BLaER1 (cell line): ENCODE measurements at regions not wholly inside any gene's neighbourhood (a gene's known extent, or its start where the extent isn't known, plus 50 kb on each side); places are given as distances from the start of the nearest gene placed in this dataset.

ENCODE experiments used
- H3K27ac ChIP-seq: shearing (Covaris generic); formaldehyde crosslinking; 2 replicates; pipeline ENCODE4 v1.8.1; 2022
- H3K27me3 ChIP-seq: shearing (Covaris generic); formaldehyde crosslinking; 2 replicates; pipeline ENCODE4 v1.8.1; 2022
- H3K36me3 ChIP-seq: shearing (Covaris generic); formaldehyde crosslinking; 2 replicates; pipeline ENCODE4 v1.8.1; 2022
- H3K4me1 ChIP-seq: shearing (Covaris generic); formaldehyde crosslinking; 2 replicates; pipeline ENCODE4 v1.8.1; 2022
- H3K4me2 ChIP-seq: shearing (Covaris generic); formaldehyde crosslinking; 2 replicates; pipeline ENCODE4 v1.8.1; 2022
- H3K4me3 ChIP-seq: shearing (Covaris generic); formaldehyde crosslinking; 2 replicates; pipeline ENCODE4 v1.8.1; 2022
- H3K9ac ChIP-seq: shearing (Covaris generic); formaldehyde crosslinking; 2 replicates; pipeline ENCODE4 v1.8.1; 2022
- H3K9me3 ChIP-seq: shearing (Covaris generic); formaldehyde crosslinking; 2 replicates; pipeline ENCODE4 v1.8.1; 2022
- H4K20me1 ChIP-seq: shearing (Covaris generic); formaldehyde crosslinking; 2 replicates; pipeline ENCODE4 v1.8.1; 2022
- Cebpa-rat ChIP-seq: shearing (Covaris generic); IDR thresholded peaks from 2 replicates; pipeline ENCODE4 v1.8.1; 2022

GRCh38 chr3:159448902-159449301 is 539.7 kb upstream of the IL12A start:
- H3K4me1 ChIP-seq = no peaks in the 10 kb centered on the region
- no peak overlapping the region for H3K27ac ChIP-seq
- no peak for TF ChIP-seq Cebpa-rat
- H3K27me3 ChIP-seq = no peaks in the 10 kb centered on the region
- no peaks in the 10 kb centered on the region for H3K9me3 ChIP-seq
- H3K4me3 ChIP-seq = no peak overlapping the region
- H3K9ac ChIP-seq = no peak overlapping the region
- no peaks in the 10 kb centered on the region for H4K20me1 ChIP-seq
- no peak overlapping the region for H3K4me2 ChIP-seq
- no peaks in the 10 kb centered on the region for H3K36me3 ChIP-seq

GRCh38 chr3:159451067-159451466 is 537.6 kb upstream of the IL12A start:
- no peak overlapping the region for H3K27ac ChIP-seq
- TF ChIP-seq Cebpa-rat = no peak
- no peaks in the 10 kb centered on the region for H3K9me3 ChIP-seq
- H3K27me3 ChIP-seq = no peaks in the 10 kb centered on the region
- no peaks in the 10 kb centered on the region for H3K4me1 ChIP-seq
- H3K36me3 ChIP-seq = no peaks in the 10 kb centered on the region
- H3K9ac ChIP-seq = no peak overlapping the region
- no peak overlapping the region for H3K4me2 ChIP-seq
- H4K20me1 ChIP-seq = no peaks in the 10 kb centered on the region
- H3K4me3 ChIP-seq = no peak overlapping the region

- Histone ChIP-seq H3K27me3 (no peaks in the 10 kb centered on the region), H4K20me1 (no peaks in the 10 kb centered on the region), H3K4me3 (no peak overlapping the region), H3K36me3 (no peaks in the 10 kb centered on the region), H3K9me3 (no peaks in the 10 kb centered on the region), H3K4me2 (no peak overlapping the region), H3K9ac (no peak overlapping the region), H3K4me1 (no peaks in the 10 kb centered on the region), H3K27ac (no peak overlapping the region)
- TF ChIP-seq Cebpa-rat = no peak
Observed at GRCh38 chr3:159451482-159451881, 537.2 kb upstream of the IL12A start.

- Histone ChIP-seq H3K36me3 (no peaks in the 10 kb centered on the region), H3K4me1 (no peaks in the 10 kb centered on the region), H3K27me3 (no peaks in the 10 kb centered on the region), H3K9me3 (no peaks in the 10 kb centered on the region), H3K4me2 (no peak overlapping the region), H3K9ac (no peak overlapping the region), H4K20me1 (no peaks in the 10 kb centered on the region), H3K27ac (no peak overlapping the region), H3K4me3 (no peak overlapping the region)
- TF ChIP-seq Cebpa-rat = no peak
Observed at GRCh38 chr3:159453036-159453435, 535.6 kb upstream of the IL12A start.

- no peak overlapping the region for H3K9ac ChIP-seq
- TF ChIP-seq Cebpa-rat = no peak
- no peaks in the 10 kb centered on the region for H3K9me3 ChIP-seq
- H3K36me3 ChIP-seq = no peaks in the 10 kb centered on the region
- H3K27me3 ChIP-seq = no peaks in the 10 kb centered on the region
- H3K4me1 ChIP-seq = no peaks in the 10 kb centered on the region
- H3K4me2 ChIP-seq = no peak overlapping the region
- no peak overlapping the region for H3K4me3 ChIP-seq
- H4K20me1 ChIP-seq = no peaks in the 10 kb centered on the region
- H3K27ac ChIP-seq = no peak overlapping the region
Observed at GRCh38 chr3:159453945-159454344, 534.7 kb upstream of the IL12A start.

GRCh38 chr3:159455741-159456181 is 532.9 kb upstream of the IL12A start:
- Histone ChIP-seq H3K4me3 (no peak overlapping the region), H3K9ac (no peak overlapping the region), H3K4me1 (no peaks in the 10 kb centered on the region), H4K20me1 (no peaks in the 10 kb centered on the region), H3K36me3 (no peaks in the 10 kb centered on the region), H3K4me2 (no peak overlapping the region), H3K27ac (no peak overlapping the region), H3K9me3 (no peaks in the 10 kb centered on the region), H3K27me3 (no peaks in the 10 kb centered on the region)
- no peak for TF ChIP-seq Cebpa-rat

GRCh38 chr3:159458010-159458409 is 530.6 kb upstream of the IL12A start:
- H3K4me2 ChIP-seq = no peak overlapping the region
- no peaks in the 10 kb centered on the region for H3K27me3 ChIP-seq
- no peak for TF ChIP-seq Cebpa-rat
- no peaks in the 10 kb centered on the region for H3K4me1 ChIP-seq
- H4K20me1 ChIP-seq = no peaks in the 10 kb centered on the region
- H3K9ac ChIP-seq = no peak overlapping the region
- H3K27ac ChIP-seq = no peak overlapping the region
- H3K36me3 ChIP-seq = no peaks in the 10 kb centered on the region
- H3K4me3 ChIP-seq = no peak overlapping the region
- H3K9me3 ChIP-seq = no peaks in the 10 kb centered on the region

GRCh38 chr3:159458982-159459381 is 529.7 kb upstream of the IL12A start:
- Histone ChIP-seq H3K4me3 (no peak overlapping the region), H3K9me3 (no peaks in the 10 kb centered on the region), H3K27ac (no peak overlapping the region), H3K36me3 (no peaks in the 10 kb centered on the region), H3K4me1 (no peaks in the 10 kb centered on the region), H3K4me2 (no peak overlapping the region), H4K20me1 (no peaks in the 10 kb centered on the region), H3K27me3 (no peaks in the 10 kb centered on the region), H3K9ac (no peak overlapping the region)
- no peak for TF ChIP-seq Cebpa-rat

GRCh38 chr3:159472611-159473010 is 516.0 kb upstream of the IL12A start:
- Histone ChIP-seq H3K4me1 (no peaks in the 10 kb centered on the region), H3K9me3 (no peaks in the 10 kb centered on the region), H3K36me3 (no peaks in the 10 kb centered on the region), H3K4me2 (no peak overlapping the region), H3K9ac (no peak overlapping the region), H3K27ac (no peak overlapping the region), H3K4me3 (no peak overlapping the region), H4K20me1 (no peaks in the 10 kb centered on the region), H3K27me3 (no peaks in the 10 kb centered on the region)
- TF ChIP-seq Cebpa-rat = no peak

- Histone ChIP-seq H4K20me1 (no peaks in the 10 kb centered on the region), H3K4me1 (no peaks in the 10 kb centered on the region), H3K4me2 (no peak overlapping the region), H3K27me3 (no peaks in the 10 kb centered on the region), H3K9ac (no peak overlapping the region), H3K36me3 (no peaks in the 10 kb centered on the region), H3K27ac (no peak overlapping the region), H3K9me3 (peaks cover 2% of the 10 kb centered on the region), H3K4me3 (no peak overlapping the region)
- no peak for TF ChIP-seq Cebpa-rat
Observed at GRCh38 chr3:159473206-159473605, 515.4 kb upstream of the IL12A start.

- TF ChIP-seq Cebpa-rat = no peak
- Histone ChIP-seq H3K4me2 (no peak overlapping the region), H3K27me3 (no peaks in the 10 kb centered on the region)
Observed at GRCh38 chr3:159480046-159480445, 508.6 kb upstream of the IL12A start.

More at GRCh38 chr3:159480046-159480445, 508.6 kb upstream of the IL12A start:
- no peak overlapping the region for H3K9ac ChIP-seq
- H4K20me1 ChIP-seq = no peaks in the 10 kb centered on the region
- no peak overlapping the region for H3K4me3 ChIP-seq
- H3K9me3 ChIP-seq = peaks cover 4% of the 10 kb centered on the region
- H3K27ac ChIP-seq = no peak overlapping the region
- H3K36me3 ChIP-seq = no peaks in the 10 kb centered on the region
- no peaks in the 10 kb centered on the region for H3K4me1 ChIP-seq
